ENCODE measurements at regions not wholly inside any gene's neighbourhood (a gene's known extent, or its start where the extent isn't known, plus 50 kb on each side); places are given as distances from the start of the nearest gene placed in this dataset.

GRCh38 chr13:65677906-65678305, 1552.2 kb downstream of the PCDH9 start:
- TF ChIP-seq, protein P1, sequence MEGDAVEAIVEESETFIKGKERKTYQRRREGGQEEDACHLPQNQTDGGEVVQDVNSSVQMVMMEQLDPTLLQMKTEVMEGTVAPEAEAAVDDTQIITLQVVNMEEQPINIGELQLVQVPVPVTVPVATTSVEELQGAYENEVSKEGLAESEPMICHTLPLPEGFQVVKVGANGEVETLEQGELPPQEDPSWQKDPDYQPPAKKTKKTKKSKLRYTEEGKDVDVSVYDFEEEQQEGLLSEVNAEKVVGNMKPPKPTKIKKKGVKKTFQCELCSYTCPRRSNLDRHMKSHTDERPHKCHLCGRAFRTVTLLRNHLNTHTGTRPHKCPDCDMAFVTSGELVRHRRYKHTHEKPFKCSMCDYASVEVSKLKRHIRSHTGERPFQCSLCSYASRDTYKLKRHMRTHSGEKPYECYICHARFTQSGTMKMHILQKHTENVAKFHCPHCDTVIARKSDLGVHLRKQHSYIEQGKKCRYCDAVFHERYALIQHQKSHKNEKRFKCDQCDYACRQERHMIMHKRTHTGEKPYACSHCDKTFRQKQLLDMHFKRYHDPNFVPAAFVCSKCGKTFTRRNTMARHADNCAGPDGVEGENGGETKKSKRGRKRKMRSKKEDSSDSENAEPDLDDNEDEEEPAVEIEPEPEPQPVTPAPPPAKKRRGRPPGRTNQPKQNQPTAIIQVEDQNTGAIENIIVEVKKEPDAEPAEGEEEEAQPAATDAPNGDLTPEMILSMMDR (conservative IDR thresholded peaks at IDR 0.05; ENCODE audit: low read depth in 2 of 2) = peak; percentile 19 to 38; a peak in 2 of 4 replicates
- TF ChIP-seq EZH2 (IDR thresholded peaks at IDR 0.05; ENCODE audit: low read depth, unreplicated experiment) (no peak), ZNF114 (CRISPR knock-in tag; IDR thresholded peaks at IDR 0.05) (no peak), POLR2AphosphoS5 (IDR thresholded peaks at IDR 0.05; ENCODE audit: low read depth) (no peak), JUNB (IDR thresholded peaks at IDR 0.05; ENCODE audit: unreplicated experiment) (no peak), REST (IDR thresholded peaks at IDR 0.05; ENCODE audit: unreplicated experiment) (no peak), STAT1 (IDR thresholded peaks at IDR 0.05; ENCODE audit: unreplicated experiment) (no peak), ETS1 (IDR thresholded peaks at IDR 0.05) (no peak), EZH2phosphoT487 (IDR thresholded peaks at IDR 0.05; ENCODE audit: unreplicated experiment) (no peak), CREB1 (CRISPR knock-in tag; IDR thresholded peaks at IDR 0.05; ENCODE audit: low read depth) (no peak)

Data from GM23338 (cell line).